Nephron progenitor cell (in vitro differentiated cells): ENCODE measurements at regions not wholly inside any gene's neighbourhood (a gene's known extent, or its start where the extent isn't known, plus 50 kb on each side); places are given as distances from the start of the nearest gene placed in this dataset.

ENCODE experiments used
- DNase-seq: peaks from one replicate; pipeline ENCODE4 v3.0.0; 2021
- H3K27ac Mint-ChIP-seq: 2 replicates; pipeline ENCODE4 v1.8.0; 2021; ENCODE audit warnings: mild to moderate bottlenecking, moderate library complexity, mixed read lengths
- H3K27me3 Mint-ChIP-seq: 2 replicates; pipeline ENCODE4 v1.8.0; 2021; ENCODE audit warnings: mild to moderate bottlenecking, low read depth, mixed read lengths; ENCODE audit not compliant: poor library complexity
- H3K36me3 Mint-ChIP-seq: 2 replicates; pipeline ENCODE4 v1.8.0; 2021; ENCODE audit warnings: low read depth, mixed read lengths
- H3K4me1 Mint-ChIP-seq: 2 replicates; pipeline ENCODE4 v1.8.0; 2021; ENCODE audit warnings: mixed read lengths
- H3K4me3 Mint-ChIP-seq: 2 replicates; pipeline ENCODE4 v1.8.0; 2021; ENCODE audit warnings: mild to moderate bottlenecking, moderate library complexity, mixed read lengths
- H3K9me3 Mint-ChIP-seq: 2 replicates; pipeline ENCODE4 v1.8.0; 2021; ENCODE audit warnings: mild to moderate bottlenecking, moderate library complexity, mixed read lengths
- CTCF ChIP-seq: fragments of 200-600 bp; sonication (generic); IDR thresholded peaks from 2 replicates; pipeline ENCODE4 v1.5.0; 2021; ENCODE audit warnings: antibody characterized with exemption

GRCh38 chr7:69047151-69047754 lies 551.0 kb upstream of the AUTS2 start:
- Mint-ChIP-seq H3K4me3 (no peak overlapping the region), H3K36me3 (peaks cover 8% of the 10 kb centered on the region), H3K9me3 (peaks cover 56% of the 10 kb centered on the region), H3K27ac (peak overlapping the region; percentile 95), H3K27me3 (peaks cover 2% of the 10 kb centered on the region), H3K4me1 (peaks cover 16% of the 10 kb centered on the region)
- TF ChIP-seq CTCF: no peak
- DNase-seq: no peak

- Mint-ChIP-seq H3K9me3 (peaks cover 44% of the 10 kb centered on the region), H3K4me1 (peaks cover 21% of the 10 kb centered on the region), H3K4me3 (no peak overlapping the region), H3K27ac (no peak overlapping the region), H3K27me3 (peaks cover 3% of the 10 kb centered on the region), H3K36me3 (peaks cover 5% of the 10 kb centered on the region)
- DNase-seq: no peak
- no peak for TF ChIP-seq CTCF
These were observed 548.9 kb upstream of the AUTS2 start for GRCh38 chr7:69049326-69049725.

- Mint-ChIP-seq H3K4me3 (no peak overlapping the region), H3K4me1 (peaks cover 11% of the 10 kb centered on the region), H3K27ac (no peak overlapping the region), H3K36me3 (no peaks in the 10 kb centered on the region), H3K9me3 (peaks cover 26% of the 10 kb centered on the region), H3K27me3 (peaks cover 3% of the 10 kb centered on the region)
- no peak for TF ChIP-seq CTCF
- DNase-seq: no peak
These were observed 545.8 kb upstream of the AUTS2 start for GRCh38 chr7:69052447-69052846.

- no peak for DNase-seq
- H3K4me3 Mint-ChIP-seq: no peak overlapping the region
- H3K9me3 Mint-ChIP-seq: peaks cover 23% of the 10 kb centered on the region
- no peaks in the 10 kb centered on the region for H3K27me3 Mint-ChIP-seq
- TF ChIP-seq CTCF: no peak
- H3K27ac Mint-ChIP-seq: no peak overlapping the region
- peaks cover 3% of the 10 kb centered on the region for H3K36me3 Mint-ChIP-seq
- H3K4me1 Mint-ChIP-seq: no peaks in the 10 kb centered on the region
These were observed 537.8 kb upstream of the AUTS2 start for GRCh38 chr7:69060516-69060915.

- Mint-ChIP-seq H3K27me3 (no peaks in the 10 kb centered on the region), H3K4me1 (no peaks in the 10 kb centered on the region), H3K27ac (no peak overlapping the region), H3K9me3 (peaks cover 40% of the 10 kb centered on the region), H3K36me3 (peaks cover 3% of the 10 kb centered on the region), H3K4me3 (no peak overlapping the region)
- no peak for TF ChIP-seq CTCF
- DNase-seq: no peak
These were observed 536.1 kb upstream of the AUTS2 start for GRCh38 chr7:69062020-69062765.

GRCh38 chr7:69067397-69067796 lies 530.9 kb upstream of the AUTS2 start:
- H3K4me3 Mint-ChIP-seq: no peak overlapping the region
- H3K27me3 Mint-ChIP-seq: peaks cover 3% of the 10 kb centered on the region
- no peaks in the 10 kb centered on the region for H3K36me3 Mint-ChIP-seq
- H3K27ac Mint-ChIP-seq: no peak overlapping the region
- H3K4me1 Mint-ChIP-seq: no peaks in the 10 kb centered on the region
- DNase-seq: peak; percentile 21
- TF ChIP-seq CTCF: peak; percentile 39
- peaks cover 76% of the 10 kb centered on the region for H3K9me3 Mint-ChIP-seq
